Breast epithelium (tissue), 4 donors: ENCODE measurements at regions not wholly inside any gene's neighbourhood (a gene's known extent, or its start where the extent isn't known, plus 50 kb on each side); places are given as distances from the start of the nearest gene placed in this dataset.

Experiments used
- DNase-seq, 2 donors: peaks; one replicate each; pipeline ENCODE4 v3.0.0-alpha.2; 2019; ENCODE audit warnings: low spot score in 2 of 2
- H3K27ac ChIP-seq, 2 donors: fragments of 200-600 bp; sonication (generic) in 1 of 2; one replicate each; pipeline ENCODE4 v1.5.1; 2016 to 2019; ENCODE audit warnings: mild to moderate bottlenecking in 1 of 2
- H3K27me3 ChIP-seq, 2 donors: fragments of 200-600 bp; sonication (generic) in 1 of 2; one replicate each; pipeline versions ENCODE4 v1.5.1 to v1.6.0; 2017 to 2019; ENCODE audit warnings: control low read depth in 1 of 2, mild to moderate bottlenecking in 1 of 2
- H3K36me3 ChIP-seq: fragments of 200-600 bp; one replicate; pipeline ENCODE4 v1.5.1; 2019
- H3K4me1 ChIP-seq, 2 donors: fragments of 200-600 bp; sonication (generic); one replicate each; pipeline ENCODE4 v1.5.1; 2016 to 2019; ENCODE audit warnings: control low read depth in 1 of 2
- H3K4me3 ChIP-seq, 3 donors: fragments of 200-600 bp; sonication (generic); 1 replicate in 2 of 3; 2 replicates in 1 of 3; pipeline ENCODE4 v1.5.1; 2016 to 2019; ENCODE audit warnings: mild to moderate bottlenecking in 3 of 3, moderate library complexity in 2 of 3
- H3K9me3 ChIP-seq, 2 donors: fragments of 200-600 bp; sonication (generic) in 1 of 2; one replicate each; pipeline ENCODE4 v1.5.1; 2016 to 2019; ENCODE audit warnings: control low read depth in 1 of 2
- POLR2A ChIP-seq: fragments of 450-650 bp; IDR thresholded peaks from one replicate; pipeline ENCODE4 v1.6.1; 2016; ENCODE audit warnings: antibody characterized with exemption, mild to moderate bottlenecking, moderate library complexity
- POLR2AphosphoS5 ChIP-seq, 3 donors: sonication (generic); formaldehyde crosslinking; IDR thresholded peaks; one replicate each; pipeline ENCODE4 v1.6.1; 2017; ENCODE audit warnings: antibody characterized with exemption in 3 of 3
- intact Hi-C: fragments of 100-400 bp; cut with DNase I; formaldehyde crosslinking; loops from one replicate; pipeline ENCODE4 v1.15.1; 2023; ENCODE audit warnings: low total_unique reads
- TF ChIP-seq, protein P1 (sequence below), 3 donors: fragments of 450-650 bp; IDR thresholded peaks; one replicate each; pipeline ENCODE4 v1.5.1; 2016 to 2017; ENCODE audit warnings: antibody characterized with exemption in 3 of 3, mild to moderate bottlenecking in 3 of 3, moderate library complexity in 3 of 3

DNA sequence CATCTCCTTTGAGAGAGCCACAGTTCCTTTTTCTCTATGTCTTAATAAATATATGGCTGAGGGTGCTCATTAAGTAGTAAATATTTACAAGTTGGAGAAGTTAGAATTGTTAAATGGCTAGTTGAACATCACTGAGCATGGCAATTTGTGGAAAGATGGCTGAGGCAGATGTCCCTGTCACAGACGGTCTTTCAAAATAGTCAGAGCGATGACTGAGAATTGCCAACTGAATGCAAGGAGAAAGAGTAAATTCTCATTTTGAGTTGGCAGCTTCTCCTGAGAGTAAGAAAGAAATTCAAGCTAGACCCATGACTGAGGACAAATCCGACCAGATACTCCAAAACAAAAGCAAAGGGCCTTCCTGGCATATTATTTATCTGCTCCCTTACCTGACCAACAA is 617.9 kb downstream of the KCTD16 start:
- H3K9me3 ChIP-seq, result no peaks in the 10 kb centered on the region
- no peaks in the 10 kb centered on the region for H3K36me3 ChIP-seq
- H3K4me3 ChIP-seq, result no peak overlapping the region
- TF ChIP-seq POLR2A (no peak), POLR2AphosphoS5 (IDR thresholded peaks at IDR 0.05) (no peak)
- TF ChIP-seq, protein P1, sequence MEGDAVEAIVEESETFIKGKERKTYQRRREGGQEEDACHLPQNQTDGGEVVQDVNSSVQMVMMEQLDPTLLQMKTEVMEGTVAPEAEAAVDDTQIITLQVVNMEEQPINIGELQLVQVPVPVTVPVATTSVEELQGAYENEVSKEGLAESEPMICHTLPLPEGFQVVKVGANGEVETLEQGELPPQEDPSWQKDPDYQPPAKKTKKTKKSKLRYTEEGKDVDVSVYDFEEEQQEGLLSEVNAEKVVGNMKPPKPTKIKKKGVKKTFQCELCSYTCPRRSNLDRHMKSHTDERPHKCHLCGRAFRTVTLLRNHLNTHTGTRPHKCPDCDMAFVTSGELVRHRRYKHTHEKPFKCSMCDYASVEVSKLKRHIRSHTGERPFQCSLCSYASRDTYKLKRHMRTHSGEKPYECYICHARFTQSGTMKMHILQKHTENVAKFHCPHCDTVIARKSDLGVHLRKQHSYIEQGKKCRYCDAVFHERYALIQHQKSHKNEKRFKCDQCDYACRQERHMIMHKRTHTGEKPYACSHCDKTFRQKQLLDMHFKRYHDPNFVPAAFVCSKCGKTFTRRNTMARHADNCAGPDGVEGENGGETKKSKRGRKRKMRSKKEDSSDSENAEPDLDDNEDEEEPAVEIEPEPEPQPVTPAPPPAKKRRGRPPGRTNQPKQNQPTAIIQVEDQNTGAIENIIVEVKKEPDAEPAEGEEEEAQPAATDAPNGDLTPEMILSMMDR (IDR thresholded peaks at IDR 0.05), result no peak
- no peaks in the 10 kb centered on the region for H3K27me3 ChIP-seq
- no peaks in the 10 kb centered on the region for H3K4me1 ChIP-seq
- DNase-seq, result no peak
- intact Hi-C loops, result no loop called here
- no peak overlapping the region for H3K27ac ChIP-seq

DNA sequence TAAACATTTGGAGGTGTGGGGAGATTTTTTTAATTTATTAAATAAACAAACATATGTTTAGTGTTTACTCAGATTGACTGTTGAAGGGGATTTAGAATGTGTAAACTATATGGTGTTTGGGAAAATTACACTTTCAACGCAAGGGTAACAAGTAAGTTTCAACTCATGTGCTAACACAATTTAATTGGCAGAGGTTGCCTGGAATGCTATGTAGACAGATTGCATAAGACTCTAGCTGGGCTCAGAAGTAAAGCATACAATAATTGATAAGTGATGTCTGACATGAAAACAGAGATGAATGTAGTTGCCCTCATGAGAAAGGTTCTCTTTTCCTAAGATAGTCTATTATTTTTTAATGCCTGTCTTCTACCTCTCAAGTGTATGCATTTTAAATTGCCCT is 617.4 kb downstream of the KCTD16 start:
- intact Hi-C loops, result no loop called here
- TF ChIP-seq, protein P1 (IDR thresholded peaks at IDR 0.05), result no peak
- TF ChIP-seq POLR2A, result no peak
- no peaks in the 10 kb centered on the region for H3K27me3 ChIP-seq

DNA sequence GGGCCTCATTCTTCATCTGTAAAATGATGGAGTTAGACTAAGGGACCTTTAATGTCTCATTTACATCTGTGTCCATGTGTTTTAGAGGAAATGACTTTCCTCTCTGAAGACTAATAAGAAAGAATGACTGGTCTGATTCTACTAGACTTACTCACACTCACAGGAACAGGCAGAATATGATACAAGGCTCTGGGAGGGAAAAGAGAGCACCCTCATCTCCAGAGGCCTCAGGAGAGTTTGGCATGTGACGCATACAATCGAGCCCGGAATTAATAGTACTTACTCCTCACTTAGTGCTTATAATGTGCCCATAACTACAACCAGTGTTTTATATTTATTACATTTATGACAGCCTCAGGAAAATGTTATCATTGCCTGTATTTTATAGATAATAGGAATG is 608.7 kb downstream of the KCTD16 start:
- intact Hi-C loops, result no loop called here
- DNase-seq, result no peak
- Histone ChIP-seq H3K9me3 (no peaks in the 10 kb centered on the region), H3K27me3 (no peaks in the 10 kb centered on the region), H3K4me1 (no peaks in the 10 kb centered on the region), H3K36me3 (no peaks in the 10 kb centered on the region), H3K27ac (no peak overlapping the region), H3K4me3 (no peak overlapping the region)
- TF ChIP-seq POLR2A, result no peak
- TF ChIP-seq, protein P1 (IDR thresholded peaks at IDR 0.05), result no peak
- TF ChIP-seq POLR2AphosphoS5 (IDR thresholded peaks at IDR 0.05), result no peak

More for the DNA sequence above, 617.4 kb downstream of the KCTD16 start:
- no peak for DNase-seq
- H3K9me3 ChIP-seq, result no peaks in the 10 kb centered on the region
- no peak overlapping the region for H3K27ac ChIP-seq
- H3K4me1 ChIP-seq, result no peaks in the 10 kb centered on the region
- no peak overlapping the region for H3K4me3 ChIP-seq
- no peaks in the 10 kb centered on the region for H3K36me3 ChIP-seq

DNA sequence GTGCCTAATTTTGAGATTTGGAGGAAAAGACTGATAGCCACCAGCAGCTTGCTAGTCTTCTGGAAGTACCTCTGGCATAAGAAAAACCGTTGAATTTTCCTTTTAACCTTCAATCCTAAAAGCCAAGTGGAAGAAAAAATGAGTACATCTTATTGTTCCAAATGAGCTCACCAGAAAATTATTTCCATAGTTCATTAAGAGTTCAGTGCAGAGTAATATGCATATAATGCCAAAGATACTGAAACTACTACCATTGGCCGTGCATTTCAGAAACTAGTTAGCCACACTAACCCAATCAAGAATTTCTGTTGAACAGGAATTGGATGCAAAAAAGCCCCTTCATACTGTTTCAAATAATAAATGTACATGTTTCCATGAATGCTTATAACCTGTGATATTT is 607.9 kb downstream of the KCTD16 start:
- H3K4me3 ChIP-seq, result no peak overlapping the region
- intact Hi-C loops, result no loop called here
- no peak for DNase-seq
- no peaks in the 10 kb centered on the region for H3K4me1 ChIP-seq
- no peaks in the 10 kb centered on the region for H3K9me3 ChIP-seq
- TF ChIP-seq POLR2A (no peak), POLR2AphosphoS5 (IDR thresholded peaks at IDR 0.05) (no peak)
- TF ChIP-seq, protein P1 (IDR thresholded peaks at IDR 0.05), result no peak
- no peaks in the 10 kb centered on the region for H3K27me3 ChIP-seq
- no peak overlapping the region for H3K27ac ChIP-seq
- no peaks in the 10 kb centered on the region for H3K36me3 ChIP-seq

DNA sequence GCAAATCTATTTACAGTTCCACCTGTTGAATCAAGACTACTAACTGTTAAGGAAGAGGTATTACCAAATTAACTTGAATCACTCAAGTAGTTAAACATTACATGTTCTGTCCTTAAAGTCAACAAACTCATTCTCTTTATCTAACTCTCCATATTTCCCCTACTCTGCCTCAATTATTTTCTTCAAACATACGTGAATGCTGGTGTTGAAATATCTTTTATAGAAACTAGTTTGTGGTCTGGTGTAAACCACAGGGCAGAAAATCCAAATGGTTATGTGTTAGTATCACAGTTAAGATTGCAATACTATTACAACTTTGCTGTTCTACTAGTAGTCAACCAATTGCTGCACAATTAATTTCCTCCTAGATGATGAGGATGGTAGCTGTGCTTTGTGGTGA is 603.5 kb downstream of the KCTD16 start:
- TF ChIP-seq, protein P1 (IDR thresholded peaks at IDR 0.05), result no peak
- TF ChIP-seq POLR2A (no peak), POLR2AphosphoS5 (IDR thresholded peaks at IDR 0.05) (no peak)
- H3K4me3 ChIP-seq, result no peak overlapping the region
- no peak overlapping the region for H3K27ac ChIP-seq
- H3K36me3 ChIP-seq, result no peaks in the 10 kb centered on the region
- H3K27me3 ChIP-seq, result no peaks in the 10 kb centered on the region
- H3K9me3 ChIP-seq, result no peaks in the 10 kb centered on the region
- intact Hi-C loops, result no loop called here
- no peaks in the 10 kb centered on the region for H3K4me1 ChIP-seq
- no peak for DNase-seq
